ENCODE measurements at regions not wholly inside any gene's neighbourhood (a gene's known extent, or its start where the extent isn't known, plus 50 kb on each side); places are given as distances from the start of the nearest gene placed in this dataset.

DNA sequence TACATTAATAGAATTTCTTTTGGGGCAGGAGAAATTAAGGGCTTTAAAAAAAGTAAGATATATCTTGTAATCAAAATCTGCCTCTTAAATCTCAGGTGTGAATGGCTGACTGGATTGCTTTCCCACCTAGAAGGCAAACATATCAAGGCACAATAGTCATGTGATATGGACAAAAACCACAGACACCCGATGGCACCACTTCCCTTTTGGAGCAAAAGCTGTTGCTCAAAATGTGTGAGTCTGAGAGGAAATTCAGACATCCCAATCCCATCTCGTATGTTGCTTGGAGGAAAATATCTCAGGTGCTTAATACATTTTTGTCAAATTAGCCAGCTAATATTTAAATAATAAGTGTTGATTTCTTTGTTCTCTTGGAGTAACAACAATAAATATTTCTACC lies 120.7 kb downstream of the KCNF1 start:
- TF ChIP-seq, protein P1, sequence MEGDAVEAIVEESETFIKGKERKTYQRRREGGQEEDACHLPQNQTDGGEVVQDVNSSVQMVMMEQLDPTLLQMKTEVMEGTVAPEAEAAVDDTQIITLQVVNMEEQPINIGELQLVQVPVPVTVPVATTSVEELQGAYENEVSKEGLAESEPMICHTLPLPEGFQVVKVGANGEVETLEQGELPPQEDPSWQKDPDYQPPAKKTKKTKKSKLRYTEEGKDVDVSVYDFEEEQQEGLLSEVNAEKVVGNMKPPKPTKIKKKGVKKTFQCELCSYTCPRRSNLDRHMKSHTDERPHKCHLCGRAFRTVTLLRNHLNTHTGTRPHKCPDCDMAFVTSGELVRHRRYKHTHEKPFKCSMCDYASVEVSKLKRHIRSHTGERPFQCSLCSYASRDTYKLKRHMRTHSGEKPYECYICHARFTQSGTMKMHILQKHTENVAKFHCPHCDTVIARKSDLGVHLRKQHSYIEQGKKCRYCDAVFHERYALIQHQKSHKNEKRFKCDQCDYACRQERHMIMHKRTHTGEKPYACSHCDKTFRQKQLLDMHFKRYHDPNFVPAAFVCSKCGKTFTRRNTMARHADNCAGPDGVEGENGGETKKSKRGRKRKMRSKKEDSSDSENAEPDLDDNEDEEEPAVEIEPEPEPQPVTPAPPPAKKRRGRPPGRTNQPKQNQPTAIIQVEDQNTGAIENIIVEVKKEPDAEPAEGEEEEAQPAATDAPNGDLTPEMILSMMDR (IDR thresholded peaks at IDR 0.05), result no peak
- TF ChIP-seq POLR2A (IDR thresholded peaks at IDR 0.05), result no peak
